Transverse colon (tissue), 4 donors: ENCODE measurements at regions not wholly inside any gene's neighbourhood (a gene's known extent, or its start where the extent isn't known, plus 50 kb on each side); places are given as distances from the start of the nearest gene placed in this dataset.
A peak's percentile ranks its signal among the peaks of the same experiment; 100 is the strongest.

Experiments used
- DNase-seq: peaks from one replicate; pipeline ENCODE4 v3.0.0-alpha.2; 2019
- H3K27ac ChIP-seq, 4 donors: fragments of 200-600 bp; sonication (generic); 2 replicates each; pipeline ENCODE4 v1.5.1; 2016 to 2018; ENCODE audit warnings: inconsistent platforms in 4 of 4
- H3K27me3 ChIP-seq: fragments of 200-600 bp; sonication (generic); 2 replicates; pipeline ENCODE4 v1.5.1; 2017; ENCODE audit warnings: inconsistent platforms
- H3K36me3 ChIP-seq, 4 donors: fragments of 200-600 bp; sonication (generic); 2 replicates each; pipeline ENCODE4 v1.5.1; 2017 to 2019; ENCODE audit warnings: inconsistent platforms in 4 of 4
- H3K4me1 ChIP-seq, 4 donors: fragments of 200-600 bp; sonication (generic); 2 replicates each; pipeline ENCODE4 v1.5.1; 2017 to 2020; ENCODE audit warnings: inconsistent platforms in 4 of 4
- H3K4me3 ChIP-seq, 4 donors: fragments of 200-600 bp; sonication (generic); 1 replicate in 1 of 4; 2 replicates in 3 of 4; pipeline versions ENCODE4 v1.5.1 to v1.6.1; 2017 to 2019; ENCODE audit warnings: inconsistent platforms in 4 of 4
- H3K9me3 ChIP-seq, 2 donors: fragments of 200-600 bp; sonication (generic); 2 replicates each; pipeline ENCODE4 v1.5.1; 2017 to 2019; ENCODE audit warnings: inconsistent platforms in 2 of 2
- EP300 ChIP-seq: sonication (generic); formaldehyde crosslinking; IDR thresholded peaks from one replicate; pipeline ENCODE4 v1.6.1; 2017; ENCODE audit warnings: antibody characterized with exemption, low read depth
- POLR2A ChIP-seq: fragments of 450-650 bp; IDR thresholded peaks from one replicate; pipeline ENCODE4 v1.6.1; 2016; ENCODE audit warnings: antibody characterized with exemption, mild to moderate bottlenecking, moderate library complexity
- POLR2AphosphoS5 ChIP-seq, 3 donors: sonication (generic); formaldehyde crosslinking; IDR thresholded peaks; one replicate each; pipeline ENCODE4 v1.6.1; 2016; ENCODE audit warnings: antibody characterized with exemption in 3 of 3
- WGBS, 2 donors: methylation state at CpG; one replicate each; pipeline ENCODE4 v1.1.5; 2018; ENCODE audit warnings: low coverage in 1 of 2; 5-methylcytosine and 5-hydroxymethylcytosine counted together
- in situ Hi-C, 4 donors: fragments of 200-750 bp; cut with MboI; loops; one replicate each; pipeline versions ENCODE4 v1.15.0 to v1.15.1; 2017; ENCODE audit warnings: low sequenced_read_pairs in 3 of 4, low pct_ligation_motif_present in 1 of 4, low pct_unique_long_range_greater_than_20kb in 1 of 4
- intact Hi-C: fragments of 100-400 bp; cut with DNase I; formaldehyde crosslinking; loops from one replicate; pipeline ENCODE4 v1.15.1; 2023; ENCODE audit warnings: low total_unique reads
- TF ChIP-seq, protein P1 (sequence below), 5 experiments: fragments of 200-600 bp in 3 of 5; fragments of 450-650 bp in 2 of 5; sonication (generic) in 3 of 5; IDR thresholded peaks; 1 replicate in 2 of 5; 2 replicates in 3 of 5; pipeline ENCODE4 v1.5.1; 2016 to 2017; ENCODE audit warnings: antibody characterized with exemption in 5 of 5, inconsistent platforms in 3 of 5, mild to moderate bottlenecking in 2 of 5, moderate library complexity in 1 of 5

GRCh38 chr12:92289629-92290349 lies 144.1 kb upstream of the BTG1 start:
- Histone ChIP-seq H3K27me3 (no peaks in the 10 kb centered on the region), H3K4me3 (no peak overlapping the region), H3K36me3 (no peaks in the 10 kb centered on the region), H3K27ac (no peak overlapping the region), H3K4me1 (no peaks in the 10 kb centered on the region), H3K9me3 (no peaks in the 10 kb centered on the region)
- intact Hi-C loops = no loop called here
- no peak for TF ChIP-seq POLR2AphosphoS5 (IDR thresholded peaks at IDR 0.05)
- no peak for TF ChIP-seq POLR2A
- TF ChIP-seq, protein P1, sequence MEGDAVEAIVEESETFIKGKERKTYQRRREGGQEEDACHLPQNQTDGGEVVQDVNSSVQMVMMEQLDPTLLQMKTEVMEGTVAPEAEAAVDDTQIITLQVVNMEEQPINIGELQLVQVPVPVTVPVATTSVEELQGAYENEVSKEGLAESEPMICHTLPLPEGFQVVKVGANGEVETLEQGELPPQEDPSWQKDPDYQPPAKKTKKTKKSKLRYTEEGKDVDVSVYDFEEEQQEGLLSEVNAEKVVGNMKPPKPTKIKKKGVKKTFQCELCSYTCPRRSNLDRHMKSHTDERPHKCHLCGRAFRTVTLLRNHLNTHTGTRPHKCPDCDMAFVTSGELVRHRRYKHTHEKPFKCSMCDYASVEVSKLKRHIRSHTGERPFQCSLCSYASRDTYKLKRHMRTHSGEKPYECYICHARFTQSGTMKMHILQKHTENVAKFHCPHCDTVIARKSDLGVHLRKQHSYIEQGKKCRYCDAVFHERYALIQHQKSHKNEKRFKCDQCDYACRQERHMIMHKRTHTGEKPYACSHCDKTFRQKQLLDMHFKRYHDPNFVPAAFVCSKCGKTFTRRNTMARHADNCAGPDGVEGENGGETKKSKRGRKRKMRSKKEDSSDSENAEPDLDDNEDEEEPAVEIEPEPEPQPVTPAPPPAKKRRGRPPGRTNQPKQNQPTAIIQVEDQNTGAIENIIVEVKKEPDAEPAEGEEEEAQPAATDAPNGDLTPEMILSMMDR (IDR thresholded peaks at IDR 0.05) = no peak
- TF ChIP-seq EP300 = no peak
- in situ Hi-C loops = no loop called here
- 82 to 86% methylated on average over 4 to 5 of the region's 5 CpGs for WGBS, 2 donors
- no peak for DNase-seq

GRCh38 chr12:92288561-92288960 lies 142.9 kb upstream of the BTG1 start:
- Histone ChIP-seq H3K36me3 (no peaks in the 10 kb centered on the region), H3K9me3 (no peaks in the 10 kb centered on the region), H3K27ac (no peak overlapping the region), H3K4me3 (no peak overlapping the region), H3K4me1 (no peaks in the 10 kb centered on the region), H3K27me3 (no peaks in the 10 kb centered on the region)
- intact Hi-C loops = no loop called here
- TF ChIP-seq EP300 = no peak
- TF ChIP-seq, protein P1 (IDR thresholded peaks at IDR 0.05) = no peak
- no peak for TF ChIP-seq POLR2AphosphoS5 (IDR thresholded peaks at IDR 0.05)
- TF ChIP-seq POLR2A = no peak
- 83 to 89% methylated on average over 1 to 8 of the region's 8 CpGs for WGBS, 2 donors
- in situ Hi-C loops = no loop called here
- DNase-seq = no peak

GRCh38 chr12:92278378-92278828 lies 132.8 kb upstream of the BTG1 start:
- 30 to 62% methylated on average over 2 of the region's 2 CpGs for WGBS, 2 donors
- TF ChIP-seq POLR2AphosphoS5 (IDR thresholded peaks at IDR 0.05) (no peak), POLR2A (no peak), EP300 (no peak)
- TF ChIP-seq, protein P1 (IDR thresholded peaks at IDR 0.05) = no peak
- in situ Hi-C loops = no loop called here
- Histone ChIP-seq H3K27me3 (no peaks in the 10 kb centered on the region), H3K27ac (peak overlapping the region; percentile 32 to 56 (median 48)), H3K4me3 (no peak overlapping the region), H3K9me3 (no peaks in the 10 kb centered on the region), H3K36me3 (no peaks in the 10 kb centered on the region), H3K4me1 (peaks cover 0 to 5% (median 0%) of the 10 kb centered on the region in 4 donors)
- DNase-seq = no peak
- intact Hi-C loops = no loop called here

- in situ Hi-C loops (no loop called here), intact Hi-C loops (no loop called here)
- no peak overlapping the region for H3K4me3 ChIP-seq
- no peak for DNase-seq
- H3K27me3 ChIP-seq = no peaks in the 10 kb centered on the region
- H3K27ac ChIP-seq = peak overlapping the region in 2 of 4 donors; percentile 50 to 56
- no peaks in the 10 kb centered on the region for H3K36me3 ChIP-seq
- no peaks in the 10 kb centered on the region for H3K9me3 ChIP-seq
- peaks cover 0 to 5% (median 0%) of the 10 kb centered on the region in 4 donors for H3K4me1 ChIP-seq
- TF ChIP-seq, protein P1 (IDR thresholded peaks at IDR 0.05) = no peak
- TF ChIP-seq POLR2A (no peak), POLR2AphosphoS5 (IDR thresholded peaks at IDR 0.05) (no peak), EP300 (no peak)
- WGBS, 2 donors = 48 to 100% methylated on average over 1 to 2 of the region's 2 CpGs
Measured at GRCh38 chr12:92277795-92278194, 132.1 kb upstream of the BTG1 start.
